ENCODE measurements at regions not wholly inside any gene's neighbourhood (a gene's known extent, or its start where the extent isn't known, plus 50 kb on each side); places are given as distances from the start of the nearest gene placed in this dataset.

DNA sequence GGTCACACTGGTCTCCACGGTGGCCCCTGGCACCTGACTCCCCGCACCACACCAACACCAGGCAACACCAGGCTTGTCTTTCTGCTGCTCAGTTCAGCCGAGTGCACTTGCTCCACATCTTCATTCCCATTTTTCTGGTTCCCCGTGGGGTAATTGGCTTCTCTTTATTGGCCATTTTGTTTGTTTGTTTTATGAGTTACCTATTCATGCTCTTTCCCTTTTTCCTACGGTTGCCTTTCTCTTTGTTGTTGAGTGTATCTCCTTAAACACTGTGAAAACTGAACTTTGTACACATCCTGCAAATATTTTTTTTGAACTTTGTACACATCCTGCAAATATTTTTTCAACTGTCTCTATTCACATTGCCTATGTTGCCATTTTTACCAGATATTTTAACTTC is 834.0 kb downstream of the BRD1 start:
- peaks cover 2 to 4% of the 10 kb centered on the region in 2 donors for H3K9me3 ChIP-seq (ENCODE audit: control insufficient read depth in 2 of 2, low read length in 2 of 2)
- H3K4me3 ChIP-seq (ENCODE audit: low read length in 2 of 2), result no peak overlapping the region
- H3K9ac ChIP-seq (ENCODE audit: low read length in 2 of 2), result no peak overlapping the region
- no peak overlapping the region for H3K27ac ChIP-seq (ENCODE audit: low read length)
- no peaks in the 10 kb centered on the region for H3K36me3 ChIP-seq (ENCODE audit: control insufficient read depth in 2 of 2, insufficient read depth in 2 of 2, low read length in 2 of 2)
- H3K4me1 ChIP-seq (ENCODE audit: control insufficient read depth, insufficient read depth, low read length), result no peaks in the 10 kb centered on the region
- H3K27me3 ChIP-seq (ENCODE audit: control insufficient read depth in 1 of 2, insufficient read depth in 2 of 2, low read length in 2 of 2), result no peaks in the 10 kb centered on the region

DNA sequence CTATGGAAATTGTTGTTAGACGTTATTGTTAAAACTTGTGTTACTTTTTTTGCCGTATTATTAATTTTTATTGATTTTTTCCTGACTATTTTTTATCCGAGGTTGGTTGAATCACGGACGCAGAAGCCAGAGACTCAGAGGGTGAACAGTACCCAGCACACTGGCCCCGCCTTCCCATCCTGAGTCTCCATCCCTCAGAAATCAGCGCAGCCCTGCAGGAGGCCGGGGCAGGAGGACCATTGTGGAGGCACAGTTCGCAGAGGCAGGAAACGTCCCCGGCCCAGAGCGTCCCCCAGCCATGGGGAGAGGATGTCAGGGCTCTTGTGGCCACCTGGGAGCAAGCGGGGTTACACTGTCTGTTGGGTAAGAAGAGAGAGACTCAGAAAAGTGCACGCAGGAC is 843.0 kb downstream of the BRD1 start:
- Histone ChIP-seq H3K9me3 (ENCODE audit: control insufficient read depth in 2 of 2, low read length in 2 of 2) (no peaks in the 10 kb centered on the region), H3K4me1 (ENCODE audit: control insufficient read depth, insufficient read depth, low read length) (no peaks in the 10 kb centered on the region), H3K27ac (ENCODE audit: low read length) (no peak overlapping the region), H3K36me3 (ENCODE audit: control insufficient read depth in 2 of 2, insufficient read depth in 2 of 2, low read length in 2 of 2) (no peaks in the 10 kb centered on the region), H3K9ac (ENCODE audit: low read length in 2 of 2) (no peak overlapping the region), H3K27me3 (ENCODE audit: control insufficient read depth in 1 of 2, insufficient read depth in 2 of 2, low read length in 2 of 2) (peaks cover 6 to 8% of the 10 kb centered on the region in 2 donors), H3K4me3 (ENCODE audit: low read length in 2 of 2) (no peak overlapping the region)

DNA sequence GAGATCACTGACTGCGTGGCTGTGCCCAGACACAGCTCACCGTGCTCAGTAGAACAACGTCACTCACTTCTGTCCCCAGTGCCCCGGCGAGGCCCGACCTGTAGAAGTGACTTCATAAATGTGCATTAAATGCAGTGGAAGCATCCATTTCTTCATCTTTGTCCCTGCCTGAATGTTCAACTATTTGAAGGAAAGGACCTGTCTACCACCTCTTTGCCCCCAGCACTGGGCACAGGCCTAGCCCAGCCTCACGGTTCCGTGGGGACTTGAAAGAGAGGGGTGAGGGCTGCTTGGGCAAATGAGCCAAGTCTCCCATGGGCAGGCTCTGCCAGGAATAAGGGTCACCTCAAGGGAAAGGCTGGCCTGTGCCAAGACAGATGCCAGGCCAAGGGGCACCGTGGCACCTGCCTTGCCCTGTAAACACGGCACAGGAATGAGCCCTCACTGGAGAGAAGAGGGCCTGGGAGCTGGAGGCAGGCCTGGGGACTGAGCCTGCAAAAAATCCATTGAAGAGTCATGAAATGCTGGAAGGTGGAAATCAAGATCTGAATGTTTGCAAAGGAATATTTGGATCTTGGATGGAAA is 845.3 kb downstream of the BRD1 start:
- Histone ChIP-seq H3K9ac (ENCODE audit: low read length in 2 of 2) (no peak overlapping the region), H3K9me3 (ENCODE audit: control insufficient read depth in 2 of 2, low read length in 2 of 2) (no peaks in the 10 kb centered on the region), H3K27ac (ENCODE audit: low read length) (no peak overlapping the region), H3K4me3 (ENCODE audit: low read length in 2 of 2) (no peak overlapping the region), H3K27me3 (ENCODE audit: control insufficient read depth in 1 of 2, insufficient read depth in 2 of 2, low read length in 2 of 2) (peaks cover 8 to 9% of the 10 kb centered on the region in 2 donors), H3K4me1 (ENCODE audit: control insufficient read depth, insufficient read depth, low read length) (no peaks in the 10 kb centered on the region), H3K36me3 (ENCODE audit: control insufficient read depth in 2 of 2, insufficient read depth in 2 of 2, low read length in 2 of 2) (no peaks in the 10 kb centered on the region)

DNA sequence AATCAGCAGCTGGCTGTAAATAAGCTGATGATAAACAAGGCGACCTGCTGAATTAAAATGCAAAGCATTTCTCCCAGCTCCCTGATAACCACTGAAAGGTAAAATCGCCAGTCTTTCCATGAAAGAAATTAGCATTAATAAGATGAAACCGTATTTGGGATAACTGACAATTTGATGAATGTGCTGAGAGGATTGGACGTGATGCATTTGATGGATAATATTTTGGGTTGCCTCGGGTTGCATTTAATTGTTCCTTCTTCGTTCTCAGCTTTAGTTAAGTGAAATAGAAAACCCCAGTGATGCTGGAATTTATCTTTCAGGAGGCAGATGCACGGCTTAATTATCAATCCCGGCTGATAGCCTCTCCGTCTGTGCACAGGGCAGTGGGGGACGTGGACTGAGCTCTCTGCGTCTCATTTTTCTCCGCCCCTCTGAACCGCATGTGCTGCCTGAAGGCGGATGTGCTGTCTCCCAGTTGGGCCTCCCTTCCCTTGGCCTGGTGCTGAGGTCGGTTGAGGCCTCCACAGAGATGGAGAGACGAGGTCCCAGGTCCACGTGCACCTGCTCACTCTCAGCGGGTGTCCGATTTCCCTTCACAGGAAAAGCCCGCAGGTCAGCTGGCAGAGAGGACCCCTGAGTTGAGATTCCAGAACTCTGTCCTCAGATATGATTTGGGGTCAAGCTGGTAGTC is 846.2 kb downstream of the BRD1 start:
- Histone ChIP-seq H3K4me3 (ENCODE audit: low read length in 2 of 2) (no peak overlapping the region), H3K36me3 (ENCODE audit: control insufficient read depth in 2 of 2, insufficient read depth in 2 of 2, low read length in 2 of 2) (no peaks in the 10 kb centered on the region), H3K4me1 (ENCODE audit: control insufficient read depth, insufficient read depth, low read length) (no peaks in the 10 kb centered on the region), H3K9ac (ENCODE audit: low read length in 2 of 2) (no peak overlapping the region), H3K27me3 (ENCODE audit: control insufficient read depth in 1 of 2, insufficient read depth in 2 of 2, low read length in 2 of 2) (peaks cover 9 to 10% of the 10 kb centered on the region in 2 donors), H3K9me3 (ENCODE audit: control insufficient read depth in 2 of 2, low read length in 2 of 2) (no peaks in the 10 kb centered on the region), H3K27ac (ENCODE audit: low read length) (no peak overlapping the region)

DNA sequence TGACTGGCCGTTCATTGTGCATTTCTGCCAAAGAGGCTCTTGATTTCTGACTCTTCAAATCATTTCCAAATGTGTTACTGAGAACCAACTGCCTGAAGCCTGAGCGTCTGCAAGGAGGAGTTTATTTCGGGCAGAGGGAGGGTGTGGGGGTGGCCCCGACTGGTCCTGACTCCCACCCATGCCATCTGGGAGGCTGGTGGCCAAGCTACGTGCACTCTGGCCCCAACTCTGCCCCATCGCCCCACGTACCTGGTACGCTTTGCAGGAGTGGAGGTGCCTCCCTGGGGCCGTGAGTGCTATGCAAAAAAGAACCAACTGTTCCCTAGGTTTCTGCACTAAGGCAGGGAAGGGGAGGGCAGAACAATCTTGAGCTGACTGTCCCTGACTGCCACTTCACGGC is 846.8 kb downstream of the BRD1 start:
- Histone ChIP-seq H3K4me3 (ENCODE audit: low read length in 2 of 2) (no peak overlapping the region), H3K9ac (ENCODE audit: low read length in 2 of 2) (no peak overlapping the region), H3K4me1 (ENCODE audit: control insufficient read depth, insufficient read depth, low read length) (no peaks in the 10 kb centered on the region), H3K27me3 (ENCODE audit: control insufficient read depth in 1 of 2, insufficient read depth in 2 of 2, low read length in 2 of 2) (peaks cover 9 to 10% of the 10 kb centered on the region in 2 donors), H3K9me3 (ENCODE audit: control insufficient read depth in 2 of 2, low read length in 2 of 2) (no peaks in the 10 kb centered on the region), H3K27ac (ENCODE audit: low read length) (no peak overlapping the region), H3K36me3 (ENCODE audit: control insufficient read depth in 2 of 2, insufficient read depth in 2 of 2, low read length in 2 of 2) (no peaks in the 10 kb centered on the region)

DNA sequence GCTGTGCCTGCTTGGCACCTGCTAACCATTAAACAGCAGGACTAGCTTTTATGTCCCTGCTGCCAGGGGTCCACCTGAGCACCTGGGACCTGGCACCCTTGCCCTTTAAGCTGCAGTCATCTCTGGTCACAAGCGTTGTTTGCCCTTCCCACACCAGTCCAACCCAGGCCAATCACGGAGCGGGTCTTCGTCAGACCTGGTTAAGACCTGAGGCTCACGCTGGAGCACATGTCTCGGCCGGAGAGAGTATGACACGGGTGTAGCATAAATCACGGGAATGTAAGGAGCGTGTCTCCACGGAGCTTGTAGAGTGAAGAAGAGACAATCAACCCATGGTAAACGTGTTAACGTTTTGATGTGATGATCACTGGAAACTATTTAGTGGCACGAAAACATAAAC is 847.3 kb downstream of the BRD1 start:
- no peak overlapping the region for H3K9ac ChIP-seq (ENCODE audit: low read length in 2 of 2)
- peaks cover 9 to 10% of the 10 kb centered on the region in 2 donors for H3K27me3 ChIP-seq (ENCODE audit: control insufficient read depth in 1 of 2, insufficient read depth in 2 of 2, low read length in 2 of 2)
- no peak overlapping the region for H3K27ac ChIP-seq (ENCODE audit: low read length)
- no peaks in the 10 kb centered on the region for H3K4me1 ChIP-seq (ENCODE audit: control insufficient read depth, insufficient read depth, low read length)
- no peaks in the 10 kb centered on the region for H3K9me3 ChIP-seq (ENCODE audit: control insufficient read depth in 2 of 2, low read length in 2 of 2)
- H3K36me3 ChIP-seq (ENCODE audit: control insufficient read depth in 2 of 2, insufficient read depth in 2 of 2, low read length in 2 of 2), result no peaks in the 10 kb centered on the region
- no peak overlapping the region for H3K4me3 ChIP-seq (ENCODE audit: low read length in 2 of 2)

DNA sequence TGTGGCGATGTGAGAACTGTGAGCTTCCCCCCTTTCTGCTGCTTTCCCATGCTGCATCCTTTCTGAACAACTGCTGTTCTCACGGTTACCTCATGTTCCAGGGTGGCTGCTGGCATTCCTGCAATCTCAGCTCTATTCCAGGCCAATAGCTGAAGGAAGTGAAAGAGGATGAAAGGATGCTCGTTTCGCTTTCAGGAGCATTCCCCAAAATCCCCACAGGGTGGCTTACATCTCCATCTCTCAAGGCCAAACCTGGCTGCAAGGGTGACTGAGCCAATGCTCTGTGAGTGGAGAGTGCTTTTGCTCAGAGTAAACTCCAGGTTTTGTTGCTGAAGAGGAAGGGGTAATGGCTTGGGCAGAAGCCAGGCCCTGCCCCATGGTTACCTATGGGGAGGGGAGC is 848.2 kb downstream of the BRD1 start:
- Histone ChIP-seq H3K27ac (ENCODE audit: low read length) (no peak overlapping the region), H3K4me3 (ENCODE audit: low read length in 2 of 2) (no peak overlapping the region), H3K9ac (ENCODE audit: low read length in 2 of 2) (no peak overlapping the region), H3K4me1 (ENCODE audit: control insufficient read depth, insufficient read depth, low read length) (no peaks in the 10 kb centered on the region), H3K36me3 (ENCODE audit: control insufficient read depth in 2 of 2, insufficient read depth in 2 of 2, low read length in 2 of 2) (no peaks in the 10 kb centered on the region), H3K9me3 (ENCODE audit: control insufficient read depth in 2 of 2, low read length in 2 of 2) (no peaks in the 10 kb centered on the region), H3K27me3 (ENCODE audit: control insufficient read depth in 1 of 2, insufficient read depth in 2 of 2, low read length in 2 of 2) (peaks cover 10 to 11% of the 10 kb centered on the region in 2 donors)

DNA sequence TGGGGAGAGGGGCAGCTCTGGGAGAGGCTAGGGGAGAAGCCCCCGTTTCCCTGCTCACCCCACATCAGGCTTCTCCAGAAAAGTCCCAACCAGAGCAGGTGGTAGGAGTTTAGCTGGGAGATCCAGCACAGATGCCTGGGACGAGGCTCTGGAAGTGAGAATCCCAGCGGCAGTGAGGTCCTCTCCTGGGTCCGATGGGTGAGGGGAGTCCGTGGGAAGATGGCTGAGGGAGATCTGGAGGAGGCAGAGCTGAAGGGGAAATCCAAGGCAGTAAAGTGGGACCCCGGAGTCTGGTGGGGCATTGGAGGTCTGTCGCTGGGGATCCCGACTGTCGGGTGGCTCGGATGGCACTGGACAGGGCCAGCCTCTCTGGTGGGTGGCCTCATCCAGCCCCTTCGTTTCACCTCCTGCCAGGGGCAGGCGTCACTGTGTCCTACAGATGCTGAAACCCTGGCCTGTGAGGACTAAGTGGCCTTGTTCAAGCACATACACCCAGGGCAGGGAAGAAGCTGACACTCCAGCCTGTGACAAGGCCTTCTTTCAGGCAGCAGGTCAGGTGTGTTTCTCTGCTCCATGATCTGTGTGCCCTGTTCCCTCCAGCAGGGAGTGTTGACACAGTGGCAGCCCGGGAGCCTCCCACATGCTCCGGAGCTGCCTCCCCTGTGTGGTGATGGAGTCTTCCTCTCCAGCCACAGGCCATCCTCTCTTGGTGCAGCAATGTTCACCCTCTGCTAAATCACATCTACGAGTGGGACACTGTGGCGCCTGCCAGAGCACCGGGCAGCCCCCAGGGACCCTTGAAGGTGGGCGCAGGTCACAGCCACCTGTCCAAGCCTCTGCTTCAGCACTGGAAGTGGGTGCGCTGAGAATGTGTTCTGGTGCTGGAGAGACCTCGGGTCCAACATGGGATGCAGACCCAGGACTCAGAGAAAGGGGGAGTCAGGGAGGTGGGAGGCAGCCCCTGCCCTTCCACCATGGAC is 850.8 kb downstream of the BRD1 start:
- H3K36me3 ChIP-seq (ENCODE audit: control insufficient read depth in 2 of 2, insufficient read depth in 2 of 2, low read length in 2 of 2), result no peaks in the 10 kb centered on the region

DNA sequence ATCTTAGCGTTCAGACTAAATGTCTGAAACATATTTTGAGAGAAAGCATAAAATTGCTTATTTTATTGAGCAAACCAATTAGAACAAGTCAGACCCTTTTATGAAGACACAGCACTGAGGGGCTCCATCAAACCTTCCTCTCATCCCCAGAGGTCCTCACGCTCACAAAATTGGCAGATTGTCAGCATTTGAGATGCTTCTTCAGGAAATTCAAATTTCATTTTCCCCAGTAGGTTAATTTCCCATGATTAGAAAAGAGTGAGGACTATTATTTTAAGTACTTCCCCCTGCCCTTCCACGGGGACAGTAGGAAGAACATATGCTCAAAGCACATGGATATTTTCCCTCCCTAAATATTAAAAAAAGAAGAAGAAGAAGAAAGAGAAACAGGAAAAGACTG is 851.8 kb downstream of the BRD1 start:
- Histone ChIP-seq H3K27ac (ENCODE audit: low read length) (no peak overlapping the region), H3K9me3 (ENCODE audit: control insufficient read depth in 2 of 2, low read length in 2 of 2) (no peaks in the 10 kb centered on the region), H3K4me1 (ENCODE audit: control insufficient read depth, insufficient read depth, low read length) (no peaks in the 10 kb centered on the region), H3K27me3 (ENCODE audit: control insufficient read depth in 1 of 2, insufficient read depth in 2 of 2, low read length in 2 of 2) (peaks cover 6 to 7% of the 10 kb centered on the region in 2 donors), H3K9ac (ENCODE audit: low read length in 2 of 2) (no peak overlapping the region), H3K4me3 (ENCODE audit: low read length in 2 of 2) (no peak overlapping the region), H3K36me3 (ENCODE audit: control insufficient read depth in 2 of 2, insufficient read depth in 2 of 2, low read length in 2 of 2) (no peaks in the 10 kb centered on the region)

More for the DNA sequence above, 850.8 kb downstream of the BRD1 start:
- Histone ChIP-seq H3K27ac (ENCODE audit: low read length) (no peak overlapping the region), H3K27me3 (ENCODE audit: control insufficient read depth in 1 of 2, insufficient read depth in 2 of 2, low read length in 2 of 2) (peaks cover 8 to 10% of the 10 kb centered on the region in 2 donors), H3K4me3 (ENCODE audit: low read length in 2 of 2) (no peak overlapping the region), H3K9ac (ENCODE audit: low read length in 2 of 2) (no peak overlapping the region), H3K4me1 (ENCODE audit: control insufficient read depth, insufficient read depth, low read length) (no peaks in the 10 kb centered on the region), H3K9me3 (ENCODE audit: control insufficient read depth in 2 of 2, low read length in 2 of 2) (no peaks in the 10 kb centered on the region)

DNA sequence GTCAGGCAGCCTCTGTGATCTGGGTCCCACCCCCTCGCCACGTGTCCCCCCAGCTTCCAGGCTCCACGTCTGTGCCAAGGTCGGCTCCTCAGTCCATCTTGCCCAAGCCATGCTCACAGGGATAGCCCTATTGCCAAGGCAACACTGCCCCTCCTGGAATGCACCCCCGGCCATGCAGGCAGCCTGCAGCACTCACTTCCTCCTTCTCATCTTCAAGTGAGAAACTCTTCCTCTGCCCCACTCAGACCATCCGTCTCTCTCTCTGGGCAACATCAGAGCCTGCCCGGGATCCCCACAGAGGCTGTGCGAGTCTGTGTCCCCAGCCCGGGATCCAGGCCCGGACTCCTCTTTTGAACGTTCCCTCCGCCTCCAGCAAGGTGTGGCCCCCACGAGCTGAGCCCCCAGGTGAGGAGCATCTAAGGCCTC is 852.3 kb downstream of the BRD1 start:
- Histone ChIP-seq H3K27ac (ENCODE audit: low read length) (no peak overlapping the region), H3K4me3 (ENCODE audit: low read length in 2 of 2) (no peak overlapping the region), H3K4me1 (ENCODE audit: control insufficient read depth, insufficient read depth, low read length) (no peaks in the 10 kb centered on the region), H3K9me3 (ENCODE audit: control insufficient read depth in 2 of 2, low read length in 2 of 2) (no peaks in the 10 kb centered on the region), H3K36me3 (ENCODE audit: control insufficient read depth in 2 of 2, insufficient read depth in 2 of 2, low read length in 2 of 2) (no peaks in the 10 kb centered on the region), H3K27me3 (ENCODE audit: control insufficient read depth in 1 of 2, insufficient read depth in 2 of 2, low read length in 2 of 2) (peaks cover 2 to 7% of the 10 kb centered on the region in 2 donors), H3K9ac (ENCODE audit: low read length in 2 of 2) (no peak overlapping the region)

Measured in stomach smooth muscle (tissue), 2 donors.